ENCODE measurements at regions not wholly inside any gene's neighbourhood (a gene's known extent, or its start where the extent isn't known, plus 50 kb on each side); places are given as distances from the start of the nearest gene placed in this dataset.

GRCh38 chr3:178450476-178450875 is 85.8 kb upstream of the KCNMB2 start:
- TF ChIP-seq CTCF (IDR thresholded peaks at IDR 0.05; ENCODE audit: low read depth, low read length): no peak
- no peak overlapping the region for H3K4me3 ChIP-seq (ENCODE audit: low read depth, low read length)

- no peak overlapping the region for H3K4me3 ChIP-seq (ENCODE audit: low read depth, low read length)
- TF ChIP-seq CTCF (IDR thresholded peaks at IDR 0.05; ENCODE audit: low read depth, low read length): no peak
These were observed 84.4 kb upstream of the KCNMB2 start for GRCh38 chr3:178451799-178452198.

- no peak overlapping the region for H3K4me3 ChIP-seq (ENCODE audit: low read depth, low read length)
- no peak for TF ChIP-seq CTCF (IDR thresholded peaks at IDR 0.05; ENCODE audit: low read depth, low read length)
These were observed 81.5 kb upstream of the KCNMB2 start for GRCh38 chr3:178454726-178455125.

- H3K4me3 ChIP-seq (ENCODE audit: low read depth, low read length): no peak overlapping the region
- TF ChIP-seq CTCF (IDR thresholded peaks at IDR 0.05; ENCODE audit: low read depth, low read length): no peak
These were observed 81.0 kb upstream of the KCNMB2 start for GRCh38 chr3:178455226-178455625.

- no peak for TF ChIP-seq CTCF (IDR thresholded peaks at IDR 0.05; ENCODE audit: low read depth, low read length)
- H3K4me3 ChIP-seq (ENCODE audit: low read depth, low read length): no peak overlapping the region
These were observed 80.3 kb upstream of the KCNMB2 start for GRCh38 chr3:178455946-178456345.

GRCh38 chr3:178456621-178457285 is 79.5 kb upstream of the KCNMB2 start:
- no peak overlapping the region for H3K4me3 ChIP-seq (ENCODE audit: low read depth, low read length)
- no peak for TF ChIP-seq CTCF (IDR thresholded peaks at IDR 0.05; ENCODE audit: low read depth, low read length)

- TF ChIP-seq CTCF (IDR thresholded peaks at IDR 0.05; ENCODE audit: low read depth, low read length): no peak
These were observed 78.7 kb upstream of the KCNMB2 start for GRCh38 chr3:178457511-178457910.

More at GRCh38 chr3:178457511-178457910, 78.7 kb upstream of the KCNMB2 start:
- no peak overlapping the region for H3K4me3 ChIP-seq (ENCODE audit: low read depth, low read length)

Data from WI38 (cell line).